ENCODE measurements at regions not wholly inside any gene's neighbourhood (a gene's known extent, or its start where the extent isn't known, plus 50 kb on each side); places are given as distances from the start of the nearest gene placed in this dataset.

- no peak overlapping the region for H3K27ac ChIP-seq
- ATAC-seq = no peak
- 59 to 81% (median 76%) methylated on average over 1 of the region's 1 CpG for WGBS, 3 donors
- no peaks in the 10 kb centered on the region for H3K36me3 ChIP-seq (ENCODE audit: insufficient read depth in 1 of 2, low read depth in 1 of 2)
- DNase-seq = no peak
- no peaks in the 10 kb centered on the region for H3K9me3 ChIP-seq
- intact Hi-C loops (cut with DNase I) = no loop called here
- no peaks in the 10 kb centered on the region for H3K27me3 ChIP-seq (ENCODE audit: insufficient read depth in 3 of 3, low read length in 2 of 3)
- no peaks in the 10 kb centered on the region for H3K4me1 ChIP-seq
- TF ChIP-seq, protein P1, sequence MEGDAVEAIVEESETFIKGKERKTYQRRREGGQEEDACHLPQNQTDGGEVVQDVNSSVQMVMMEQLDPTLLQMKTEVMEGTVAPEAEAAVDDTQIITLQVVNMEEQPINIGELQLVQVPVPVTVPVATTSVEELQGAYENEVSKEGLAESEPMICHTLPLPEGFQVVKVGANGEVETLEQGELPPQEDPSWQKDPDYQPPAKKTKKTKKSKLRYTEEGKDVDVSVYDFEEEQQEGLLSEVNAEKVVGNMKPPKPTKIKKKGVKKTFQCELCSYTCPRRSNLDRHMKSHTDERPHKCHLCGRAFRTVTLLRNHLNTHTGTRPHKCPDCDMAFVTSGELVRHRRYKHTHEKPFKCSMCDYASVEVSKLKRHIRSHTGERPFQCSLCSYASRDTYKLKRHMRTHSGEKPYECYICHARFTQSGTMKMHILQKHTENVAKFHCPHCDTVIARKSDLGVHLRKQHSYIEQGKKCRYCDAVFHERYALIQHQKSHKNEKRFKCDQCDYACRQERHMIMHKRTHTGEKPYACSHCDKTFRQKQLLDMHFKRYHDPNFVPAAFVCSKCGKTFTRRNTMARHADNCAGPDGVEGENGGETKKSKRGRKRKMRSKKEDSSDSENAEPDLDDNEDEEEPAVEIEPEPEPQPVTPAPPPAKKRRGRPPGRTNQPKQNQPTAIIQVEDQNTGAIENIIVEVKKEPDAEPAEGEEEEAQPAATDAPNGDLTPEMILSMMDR (IDR thresholded peaks at IDR 0.05) = no peak
- H3K4me3 ChIP-seq = no peak overlapping the region
These were observed 143.1 kb downstream of the PTH2R start for GRCh38 chr2:208549546-208550158.

DNA sequence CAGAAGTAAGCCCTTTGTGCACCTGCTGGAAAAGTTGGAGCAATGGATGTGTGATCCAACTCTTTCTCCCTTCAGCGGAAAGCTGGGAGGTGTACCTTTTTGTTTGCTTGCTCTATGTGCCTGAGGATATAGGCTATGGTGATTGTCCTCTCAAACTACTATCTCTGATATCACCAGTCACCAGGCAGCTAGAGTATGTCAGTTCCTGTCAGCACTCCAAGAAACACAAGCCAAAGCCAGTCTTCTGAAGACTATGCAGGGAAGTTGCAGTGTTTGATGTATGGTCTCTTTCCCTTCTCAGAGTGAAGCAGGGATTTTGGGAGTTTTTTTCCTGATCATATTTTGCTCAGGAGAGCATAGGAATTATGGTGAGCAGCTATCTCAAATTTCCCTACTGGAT, 146.4 kb downstream of the PTH2R start:
- H3K27me3 ChIP-seq (ENCODE audit: insufficient read depth in 3 of 3, low read length in 2 of 3) = no peaks in the 10 kb centered on the region
- no peak overlapping the region for H3K27ac ChIP-seq
- no peaks in the 10 kb centered on the region for H3K4me1 ChIP-seq
- TF ChIP-seq, protein P1 (IDR thresholded peaks at IDR 0.05) = no peak
- H3K4me3 ChIP-seq = no peak overlapping the region
- H3K9me3 ChIP-seq = no peaks in the 10 kb centered on the region
- no peak for DNase-seq
- 95 to 100% (median 100%) methylated on average over 1 of the region's 1 CpG for WGBS, 3 donors
- intact Hi-C loops (cut with DNase I) = no loop called here
- ATAC-seq = no peak
- no peaks in the 10 kb centered on the region for H3K36me3 ChIP-seq (ENCODE audit: insufficient read depth in 1 of 2, low read depth in 1 of 2)

- WGBS, 3 donors = 43 to 48% (median 47%) methylated on average over 3 of the region's 3 CpGs
- H3K4me3 ChIP-seq = no peak overlapping the region
- H3K27me3 ChIP-seq (ENCODE audit: insufficient read depth in 3 of 3, low read length in 2 of 3) = peaks cover 0 to 2% (median 0%) of the 10 kb centered on the region in 3 donors
- TF ChIP-seq, protein P1 (IDR thresholded peaks at IDR 0.05) = no peak
- DNase-seq (no peak), ATAC-seq (no peak)
- intact Hi-C loops (cut with DNase I) = no loop called here
- H3K9me3 ChIP-seq = no peaks in the 10 kb centered on the region
- H3K4me1 ChIP-seq = no peaks in the 10 kb centered on the region
- H3K27ac ChIP-seq = no peak overlapping the region
- H3K36me3 ChIP-seq (ENCODE audit: insufficient read depth in 1 of 2, low read depth in 1 of 2) = no peaks in the 10 kb centered on the region
These were observed 150.4 kb downstream of the PTH2R start for GRCh38 chr2:208556983-208557484.

DNA sequence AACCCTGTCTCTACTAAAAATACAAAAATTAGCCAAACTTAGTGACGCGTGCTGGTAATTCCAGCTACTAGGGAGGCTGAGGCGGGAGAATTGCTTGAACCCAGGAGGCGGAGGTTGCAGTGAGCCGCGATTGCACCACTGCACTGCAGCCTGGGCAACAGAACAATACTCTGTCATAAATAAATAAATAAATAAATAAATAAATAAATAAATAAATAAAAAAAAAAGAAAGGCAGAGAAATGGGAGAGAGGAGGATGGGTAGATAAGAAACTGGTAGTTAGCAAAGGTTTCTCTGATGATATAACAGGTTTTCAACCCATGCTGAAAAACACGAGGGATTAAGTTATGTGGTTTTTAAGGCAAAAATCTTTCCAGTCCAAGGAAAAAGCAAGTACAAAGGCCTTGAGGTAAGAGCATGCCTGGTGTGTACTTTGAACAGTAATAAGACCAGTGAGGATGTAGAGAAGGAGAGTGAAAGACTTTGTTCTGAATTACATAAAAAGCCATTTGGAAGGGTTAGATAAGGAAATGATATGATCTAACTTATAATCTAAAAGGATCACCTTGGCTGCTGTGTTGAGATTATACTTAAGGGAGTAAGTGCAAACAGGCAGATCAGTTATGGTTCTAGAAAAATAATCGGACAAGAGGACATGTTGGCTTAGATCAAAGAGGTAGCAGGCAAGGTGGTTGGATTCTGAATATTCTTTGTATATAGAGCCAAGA, 159.3 kb downstream of the PTH2R start:
- no peak for ATAC-seq
- intact Hi-C loops (cut with DNase I) = no loop called here
- WGBS, 3 donors = 92 to 94% (median 93%) methylated on average over 8 of the region's 8 CpGs

More for the DNA sequence above, 159.3 kb downstream of the PTH2R start:
- Histone ChIP-seq H3K27me3 (ENCODE audit: insufficient read depth in 3 of 3, low read length in 2 of 3) (peaks cover 0 to 2% (median 0%) of the 10 kb centered on the region in 3 donors), H3K9me3 (no peaks in the 10 kb centered on the region), H3K4me1 (no peaks in the 10 kb centered on the region), H3K4me3 (no peak overlapping the region), H3K36me3 (ENCODE audit: insufficient read depth in 1 of 2, low read depth in 1 of 2) (no peaks in the 10 kb centered on the region), H3K27ac (no peak overlapping the region)
- TF ChIP-seq, protein P1 (IDR thresholded peaks at IDR 0.05) = no peak
- no peak for DNase-seq
